Prostate gland (tissue), 2 donors: ENCODE measurements at regions not wholly inside any gene's neighbourhood (a gene's known extent, or its start where the extent isn't known, plus 50 kb on each side); places are given as distances from the start of the nearest gene placed in this dataset.

Source experiments
- POLR2A ChIP-seq: fragments of 450-650 bp; IDR thresholded peaks from one replicate; pipeline ENCODE4 v1.6.1; 2016; ENCODE audit warnings: antibody characterized with exemption, mild to moderate bottlenecking
- POLR2AphosphoS5 ChIP-seq: sonication (generic); formaldehyde crosslinking; IDR thresholded peaks from one replicate; pipeline ENCODE4 v1.6.1; 2017; ENCODE audit warnings: antibody characterized with exemption
- TF ChIP-seq, protein P1 (sequence below), 4 experiments: fragments of 200-600 bp in 2 of 4; fragments of 450-650 bp in 2 of 4; sonication (generic) in 2 of 4; IDR thresholded peaks; 1 replicate in 3 of 4; 2 replicates in 1 of 4; pipeline ENCODE4 v1.5.1; 2016 to 2019; ENCODE audit warnings: antibody characterized with exemption in 4 of 4, mild to moderate bottlenecking in 2 of 4, moderate library complexity in 2 of 4

- TF ChIP-seq, protein P1, sequence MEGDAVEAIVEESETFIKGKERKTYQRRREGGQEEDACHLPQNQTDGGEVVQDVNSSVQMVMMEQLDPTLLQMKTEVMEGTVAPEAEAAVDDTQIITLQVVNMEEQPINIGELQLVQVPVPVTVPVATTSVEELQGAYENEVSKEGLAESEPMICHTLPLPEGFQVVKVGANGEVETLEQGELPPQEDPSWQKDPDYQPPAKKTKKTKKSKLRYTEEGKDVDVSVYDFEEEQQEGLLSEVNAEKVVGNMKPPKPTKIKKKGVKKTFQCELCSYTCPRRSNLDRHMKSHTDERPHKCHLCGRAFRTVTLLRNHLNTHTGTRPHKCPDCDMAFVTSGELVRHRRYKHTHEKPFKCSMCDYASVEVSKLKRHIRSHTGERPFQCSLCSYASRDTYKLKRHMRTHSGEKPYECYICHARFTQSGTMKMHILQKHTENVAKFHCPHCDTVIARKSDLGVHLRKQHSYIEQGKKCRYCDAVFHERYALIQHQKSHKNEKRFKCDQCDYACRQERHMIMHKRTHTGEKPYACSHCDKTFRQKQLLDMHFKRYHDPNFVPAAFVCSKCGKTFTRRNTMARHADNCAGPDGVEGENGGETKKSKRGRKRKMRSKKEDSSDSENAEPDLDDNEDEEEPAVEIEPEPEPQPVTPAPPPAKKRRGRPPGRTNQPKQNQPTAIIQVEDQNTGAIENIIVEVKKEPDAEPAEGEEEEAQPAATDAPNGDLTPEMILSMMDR (IDR thresholded peaks at IDR 0.05) = no peak
- TF ChIP-seq POLR2A (no peak), POLR2AphosphoS5 (no peak)
These were observed 187.3 kb upstream of the PIK3R1 start for GRCh38 chr5:68028131-68028727.
